ENCODE measurements at regions not wholly inside any gene's neighbourhood (a gene's known extent, or its start where the extent isn't known, plus 50 kb on each side); places are given as distances from the start of the nearest gene placed in this dataset.

DNA sequence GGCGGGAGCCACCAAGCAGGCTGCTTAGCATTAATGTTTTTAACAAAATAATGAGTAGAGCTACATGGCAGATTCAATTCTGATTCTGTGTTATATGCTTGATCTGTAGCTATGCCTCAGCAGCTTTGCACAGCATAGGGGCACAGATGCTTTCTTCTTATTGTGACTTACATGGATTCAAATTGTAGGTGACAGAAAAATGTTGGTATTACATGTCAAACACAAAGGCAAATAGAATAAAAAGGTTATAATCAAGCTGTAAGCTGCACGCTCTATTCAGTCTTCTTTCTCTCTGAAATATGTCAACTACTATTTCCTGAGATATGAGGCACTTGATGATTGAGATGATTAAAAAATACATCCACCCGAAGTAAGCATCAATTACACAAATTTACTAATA is 1573.8 kb downstream of the FAM181B start:
- Histone ChIP-seq H3K36me3 (no peaks in the 10 kb centered on the region), H3K9me3 (no peaks in the 10 kb centered on the region)

GRCh38 chr11:81135570-81135969 is 1598.1 kb downstream of the FAM181B start:
- Histone ChIP-seq H3K27ac (no peak overlapping the region), H3K9me3 (no peaks in the 10 kb centered on the region), H3K36me3 (no peaks in the 10 kb centered on the region), H3K27me3 (ENCODE audit: low read depth) (no peaks in the 10 kb centered on the region), H3K4me3 (no peak overlapping the region), H3K4me1 (no peaks in the 10 kb centered on the region)
- ATAC-seq (no peak), DNase-seq (no peak)
- intact Hi-C loops (cut with DNase I) = no loop called here
- TF ChIP-seq, protein P1, sequence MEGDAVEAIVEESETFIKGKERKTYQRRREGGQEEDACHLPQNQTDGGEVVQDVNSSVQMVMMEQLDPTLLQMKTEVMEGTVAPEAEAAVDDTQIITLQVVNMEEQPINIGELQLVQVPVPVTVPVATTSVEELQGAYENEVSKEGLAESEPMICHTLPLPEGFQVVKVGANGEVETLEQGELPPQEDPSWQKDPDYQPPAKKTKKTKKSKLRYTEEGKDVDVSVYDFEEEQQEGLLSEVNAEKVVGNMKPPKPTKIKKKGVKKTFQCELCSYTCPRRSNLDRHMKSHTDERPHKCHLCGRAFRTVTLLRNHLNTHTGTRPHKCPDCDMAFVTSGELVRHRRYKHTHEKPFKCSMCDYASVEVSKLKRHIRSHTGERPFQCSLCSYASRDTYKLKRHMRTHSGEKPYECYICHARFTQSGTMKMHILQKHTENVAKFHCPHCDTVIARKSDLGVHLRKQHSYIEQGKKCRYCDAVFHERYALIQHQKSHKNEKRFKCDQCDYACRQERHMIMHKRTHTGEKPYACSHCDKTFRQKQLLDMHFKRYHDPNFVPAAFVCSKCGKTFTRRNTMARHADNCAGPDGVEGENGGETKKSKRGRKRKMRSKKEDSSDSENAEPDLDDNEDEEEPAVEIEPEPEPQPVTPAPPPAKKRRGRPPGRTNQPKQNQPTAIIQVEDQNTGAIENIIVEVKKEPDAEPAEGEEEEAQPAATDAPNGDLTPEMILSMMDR (IDR thresholded peaks at IDR 0.05) = no peak

More for the DNA sequence above, 1573.8 kb downstream of the FAM181B start:
- H3K4me3 ChIP-seq = no peak overlapping the region
- H3K27me3 ChIP-seq (ENCODE audit: low read depth) = no peaks in the 10 kb centered on the region
- H3K27ac ChIP-seq = no peak overlapping the region
- DNase-seq (no peak), ATAC-seq (no peak)
- TF ChIP-seq, protein P1 (IDR thresholded peaks at IDR 0.05) = no peak
- no peaks in the 10 kb centered on the region for H3K4me1 ChIP-seq
- intact Hi-C loops (cut with DNase I) = no loop called here

DNA sequence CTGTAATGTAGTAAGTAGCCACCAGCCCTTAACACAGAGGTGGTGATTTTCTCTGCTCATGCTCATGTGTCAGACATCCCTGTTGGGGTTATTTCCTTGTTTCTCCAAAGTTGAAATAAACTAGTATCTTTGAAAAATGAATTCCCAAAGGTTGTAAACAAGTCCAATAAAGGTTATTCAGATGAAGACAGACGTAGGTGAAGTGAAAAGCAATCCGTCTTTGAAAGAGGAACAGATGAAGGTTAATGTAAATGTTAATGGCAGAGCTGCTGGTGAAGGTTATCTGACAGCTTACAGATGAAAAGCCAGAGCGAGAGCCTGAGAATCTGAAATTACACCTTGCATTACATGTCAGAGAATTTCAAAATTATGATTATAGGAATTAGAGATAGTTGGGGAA is 1604.0 kb downstream of the FAM181B start:
- no peaks in the 10 kb centered on the region for H3K4me1 ChIP-seq
- H3K4me3 ChIP-seq = no peak overlapping the region
- DNase-seq = no peak
- no peaks in the 10 kb centered on the region for H3K27me3 ChIP-seq (ENCODE audit: low read depth)
- no peak for ATAC-seq
- intact Hi-C loops (cut with DNase I) = no loop called here
- TF ChIP-seq, protein P1 (IDR thresholded peaks at IDR 0.05) = no peak
- no peaks in the 10 kb centered on the region for H3K9me3 ChIP-seq
- H3K36me3 ChIP-seq = no peaks in the 10 kb centered on the region
- no peak overlapping the region for H3K27ac ChIP-seq

- TF ChIP-seq, protein P1 (IDR thresholded peaks at IDR 0.05) = no peak
- intact Hi-C loops (cut with DNase I) = no loop called here
- H3K36me3 ChIP-seq = no peaks in the 10 kb centered on the region
- DNase-seq (no peak), ATAC-seq (no peak)
- no peaks in the 10 kb centered on the region for H3K9me3 ChIP-seq
- H3K27me3 ChIP-seq (ENCODE audit: low read depth) = no peaks in the 10 kb centered on the region
- no peak overlapping the region for H3K27ac ChIP-seq
- no peaks in the 10 kb centered on the region for H3K4me1 ChIP-seq
- H3K4me3 ChIP-seq = no peak overlapping the region
Observed at GRCh38 chr11:81112718-81113117, 1620.9 kb downstream of the FAM181B start.

DNA sequence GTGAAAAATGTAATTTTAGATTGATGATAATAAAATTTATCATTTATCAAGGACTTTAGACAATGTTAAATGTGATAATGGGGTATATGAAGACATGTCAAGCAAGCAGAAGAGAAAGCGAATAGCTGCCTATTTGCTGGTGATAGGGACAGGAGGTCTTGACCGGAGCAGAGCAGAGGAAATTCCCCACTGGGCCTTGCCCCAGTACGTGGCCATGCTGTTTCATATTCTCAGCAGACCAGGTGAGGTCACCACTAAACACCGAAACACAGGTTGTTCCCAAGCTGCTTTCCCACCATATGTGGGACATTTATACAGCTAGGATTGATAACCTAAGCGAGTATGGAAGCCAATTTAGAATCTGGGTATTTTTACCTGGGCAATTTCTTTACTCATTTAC is 1629.6 kb downstream of the FAM181B start:
- Histone ChIP-seq H3K27ac (no peak overlapping the region), H3K4me3 (no peak overlapping the region), H3K27me3 (ENCODE audit: low read depth) (no peaks in the 10 kb centered on the region), H3K9me3 (no peaks in the 10 kb centered on the region), H3K4me1 (no peaks in the 10 kb centered on the region), H3K36me3 (no peaks in the 10 kb centered on the region)
- no peak for DNase-seq
- TF ChIP-seq, protein P1 (IDR thresholded peaks at IDR 0.05) = no peak
- no peak for ATAC-seq
- intact Hi-C loops (cut with DNase I) = no loop called here

- Histone ChIP-seq H3K27ac (no peak overlapping the region), H3K9me3 (no peaks in the 10 kb centered on the region), H3K4me3 (no peak overlapping the region), H3K27me3 (ENCODE audit: low read depth) (no peaks in the 10 kb centered on the region), H3K36me3 (no peaks in the 10 kb centered on the region), H3K4me1 (no peaks in the 10 kb centered on the region)
- TF ChIP-seq, protein P1 (IDR thresholded peaks at IDR 0.05) = no peak
- DNase-seq (no peak), ATAC-seq (no peak)
- intact Hi-C loops (cut with DNase I) = no loop called here
Observed at GRCh38 chr11:81098471-81098870, 1635.2 kb downstream of the FAM181B start.

All from lower lobe of right lung (tissue), 2 donors.